ENCODE measurements at regions not wholly inside any gene's neighbourhood (a gene's known extent, or its start where the extent isn't known, plus 50 kb on each side); places are given as distances from the start of the nearest gene placed in this dataset.

DNA sequence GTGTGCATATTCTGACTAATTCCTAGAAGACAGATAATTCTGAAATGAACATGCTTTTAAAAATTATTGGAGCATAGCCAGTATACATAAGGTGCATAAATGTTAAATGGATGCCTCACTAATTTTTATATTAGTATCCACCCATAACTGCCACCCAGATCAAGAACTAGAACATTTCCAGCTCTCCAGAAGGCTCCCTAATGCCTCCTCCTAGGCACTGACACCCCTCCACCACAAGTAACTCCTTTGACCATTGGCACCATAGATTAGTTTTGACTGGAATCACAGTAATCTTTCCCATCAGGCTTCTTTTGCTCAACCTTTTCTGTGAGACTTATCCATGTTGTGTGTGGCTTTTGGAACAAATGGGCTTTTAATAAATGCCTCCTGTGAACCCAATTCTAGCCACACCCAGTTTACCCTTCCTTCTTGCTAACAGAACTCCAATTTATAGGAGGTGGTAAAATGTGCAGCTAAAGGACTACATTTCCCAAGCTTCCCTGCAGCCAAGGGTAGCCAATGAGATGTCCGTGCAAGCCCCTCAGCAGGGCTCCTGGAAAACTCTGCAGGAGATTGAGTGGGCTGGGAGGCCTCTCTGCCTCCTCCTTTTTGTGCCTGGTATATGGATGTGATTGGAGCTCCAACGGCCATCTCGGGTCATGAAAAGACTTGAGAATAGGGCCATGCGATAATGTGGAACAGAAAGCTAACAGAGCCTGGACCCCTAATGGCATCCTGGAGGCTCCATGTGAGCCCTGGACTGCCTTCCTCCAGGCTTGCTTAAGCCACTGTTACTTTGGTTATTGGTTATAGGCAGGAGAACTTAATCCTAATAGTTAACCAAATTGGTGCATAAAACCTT lies 322.6 kb upstream of the TLE3 start:
- Histone ChIP-seq H3K36me3 (ENCODE audit: control insufficient read depth, insufficient read depth, low read length) (no peaks in the 10 kb centered on the region), H3K27me3 (ENCODE audit: control insufficient read depth, insufficient read depth, low read length) (peaks cover 81% of the 10 kb centered on the region), H2BK20ac (ENCODE audit: low read depth, low read length) (no peak overlapping the region), H3K14ac (replicated peaks; ENCODE audit: low read depth, low read length) (no peak overlapping the region), H3K4me1 (ENCODE audit: control insufficient read depth, insufficient read depth, low read length) (no peaks in the 10 kb centered on the region), H3K4me2 (ENCODE audit: low read depth, low read length) (no peak overlapping the region), H3K9ac (ENCODE audit: low read depth, low read length) (no peak overlapping the region), H3K23ac (ENCODE audit: low read depth, low read length) (no peak overlapping the region), H4K20me1 (ENCODE audit: insufficient read depth, low read length) (no peaks in the 10 kb centered on the region), H3K9me1 (ENCODE audit: insufficient read depth, low read length) (no peaks in the 10 kb centered on the region), H4K5ac (ENCODE audit: low read depth, low read length) (no peak overlapping the region), H3K4ac (ENCODE audit: low read depth, low read length) (no peak overlapping the region), H2BK120ac (ENCODE audit: low read depth, low read length) (no peak overlapping the region), H2BK15ac (ENCODE audit: low read depth, low read length) (no peak overlapping the region), H4K91ac (ENCODE audit: insufficient read depth, low read depth, low read length) (no peak overlapping the region), H2AK9ac (replicated peaks; ENCODE audit: low read depth, low read length, poor library complexity) (no peak overlapping the region), H3K56ac (ENCODE audit: extremely low read depth, insufficient read depth, low read length) (no peak overlapping the region), H3K18ac (ENCODE audit: low read depth, low read length) (no peak overlapping the region), H2BK5ac (ENCODE audit: low read depth, low read length, poor library complexity, severe bottlenecking) (no peak overlapping the region), H2AFZ (replicated peaks; ENCODE audit: low read length, poor library complexity) (no peak overlapping the region), H3K27ac (ENCODE audit: insufficient read depth, low read length) (no peak overlapping the region), H3K79me1 (ENCODE audit: low read depth in 1 of 2, low read length in 2 of 2) (no peaks in the 10 kb centered on the region), H3K9me3 (ENCODE audit: control insufficient read depth, insufficient read depth, low read length) (no peaks in the 10 kb centered on the region; the same call in 1 of the 2 replicates), H2AK5ac (ENCODE audit: low read depth, low read length) (no peak overlapping the region), H3K4me3 (ENCODE audit: insufficient read depth, low read depth, low read length) (no peak overlapping the region), H4K8ac (ENCODE audit: low read depth in 2 of 2, low read length in 2 of 2) (no peak overlapping the region)
- intact Hi-C loops (cut with micrococcal nuclease): no loop called here
- in situ Hi-C loops (cut with MboI; ENCODE audit: low sequenced_read_pairs): no loop called here
- TF ChIP-seq MAZ (IDR thresholded peaks at IDR 0.05; ENCODE audit: borderline replicate concordance, low read depth, low read length): no peak
- TF ChIP-seq CEBPB (IDR thresholded peaks at IDR 0.05; ENCODE audit: low read depth, low read length): no peak
- TF ChIP-seq POLR2A (IDR thresholded peaks at IDR 0.05; ENCODE audit: low read depth, low read length): no peak
- TF ChIP-seq RAD21 (IDR thresholded peaks at IDR 0.05; ENCODE audit: low read length): no peak
- no peak for TF ChIP-seq MXI1 (IDR thresholded peaks at IDR 0.05; ENCODE audit: borderline replicate concordance, low read depth, low read length)
- TF ChIP-seq, protein P1, sequence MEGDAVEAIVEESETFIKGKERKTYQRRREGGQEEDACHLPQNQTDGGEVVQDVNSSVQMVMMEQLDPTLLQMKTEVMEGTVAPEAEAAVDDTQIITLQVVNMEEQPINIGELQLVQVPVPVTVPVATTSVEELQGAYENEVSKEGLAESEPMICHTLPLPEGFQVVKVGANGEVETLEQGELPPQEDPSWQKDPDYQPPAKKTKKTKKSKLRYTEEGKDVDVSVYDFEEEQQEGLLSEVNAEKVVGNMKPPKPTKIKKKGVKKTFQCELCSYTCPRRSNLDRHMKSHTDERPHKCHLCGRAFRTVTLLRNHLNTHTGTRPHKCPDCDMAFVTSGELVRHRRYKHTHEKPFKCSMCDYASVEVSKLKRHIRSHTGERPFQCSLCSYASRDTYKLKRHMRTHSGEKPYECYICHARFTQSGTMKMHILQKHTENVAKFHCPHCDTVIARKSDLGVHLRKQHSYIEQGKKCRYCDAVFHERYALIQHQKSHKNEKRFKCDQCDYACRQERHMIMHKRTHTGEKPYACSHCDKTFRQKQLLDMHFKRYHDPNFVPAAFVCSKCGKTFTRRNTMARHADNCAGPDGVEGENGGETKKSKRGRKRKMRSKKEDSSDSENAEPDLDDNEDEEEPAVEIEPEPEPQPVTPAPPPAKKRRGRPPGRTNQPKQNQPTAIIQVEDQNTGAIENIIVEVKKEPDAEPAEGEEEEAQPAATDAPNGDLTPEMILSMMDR (conservative IDR thresholded peaks at IDR 0.05; ENCODE audit: low read depth, low read length): no peak
- TF ChIP-seq MAFK (IDR thresholded peaks at IDR 0.05; ENCODE audit: low read depth, low read length): no peak
- TF ChIP-seq, protein P2, sequence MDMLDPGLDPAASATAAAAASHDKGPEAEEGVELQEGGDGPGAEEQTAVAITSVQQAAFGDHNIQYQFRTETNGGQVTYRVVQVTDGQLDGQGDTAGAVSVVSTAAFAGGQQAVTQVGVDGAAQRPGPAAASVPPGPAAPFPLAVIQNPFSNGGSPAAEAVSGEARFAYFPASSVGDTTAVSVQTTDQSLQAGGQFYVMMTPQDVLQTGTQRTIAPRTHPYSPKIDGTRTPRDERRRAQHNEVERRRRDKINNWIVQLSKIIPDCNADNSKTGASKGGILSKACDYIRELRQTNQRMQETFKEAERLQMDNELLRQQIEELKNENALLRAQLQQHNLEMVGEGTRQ (IDR thresholded peaks at IDR 0.05; ENCODE audit: low read depth, low read length): no peak
- no peak for TF ChIP-seq RCOR1 (IDR thresholded peaks at IDR 0.05; ENCODE audit: insufficient replicate concordance, low read length)
- TF ChIP-seq SMC3 (IDR thresholded peaks at IDR 0.05; ENCODE audit: low read depth, low read length): no peak
- TF ChIP-seq, protein P3, sequence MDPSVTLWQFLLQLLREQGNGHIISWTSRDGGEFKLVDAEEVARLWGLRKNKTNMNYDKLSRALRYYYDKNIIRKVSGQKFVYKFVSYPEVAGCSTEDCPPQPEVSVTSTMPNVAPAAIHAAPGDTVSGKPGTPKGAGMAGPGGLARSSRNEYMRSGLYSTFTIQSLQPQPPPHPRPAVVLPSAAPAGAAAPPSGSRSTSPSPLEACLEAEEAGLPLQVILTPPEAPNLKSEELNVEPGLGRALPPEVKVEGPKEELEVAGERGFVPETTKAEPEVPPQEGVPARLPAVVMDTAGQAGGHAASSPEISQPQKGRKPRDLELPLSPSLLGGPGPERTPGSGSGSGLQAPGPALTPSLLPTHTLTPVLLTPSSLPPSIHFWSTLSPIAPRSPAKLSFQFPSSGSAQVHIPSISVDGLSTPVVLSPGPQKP (IDR thresholded peaks at IDR 0.05; ENCODE audit: borderline replicate concordance, low read depth, low read length): no peak
- TF ChIP-seq BHLHE40 (IDR thresholded peaks at IDR 0.05; ENCODE audit: low read depth, low read length): no peak
- CTCF ChIA-PET: interaction anchor here (0.6 kb wide), 1 partner anchor 186 kb away, joined by 3 read pairs; no protein-coding TSS in a partner anchor
- DNase-seq (no peak), ATAC-seq (ENCODE audit: low read depth) (no peak)
- WGBS, 2 experiments (ENCODE audit: extremely low coverage in 2 of 2, insufficient read length in 1 of 2): 0% methylated on average over 1 of the region's 4 CpGs; no CpG with 5 or more reads in 1 of the 2 experiments
- no TSS peak for BruUV-seq (replicated peaks)
- POLR2A ChIA-PET (ENCODE audit: unreplicated experiment): no interaction called here
- dilution Hi-C loops (cut with HindIII; ENCODE audit: low sequenced_read_pairs, unreplicated experiment): no loop called here
